RWPE2 (cell line): ENCODE measurements at regions not wholly inside any gene's neighbourhood (a gene's known extent, or its start where the extent isn't known, plus 50 kb on each side); places are given as distances from the start of the nearest gene placed in this dataset.

Experiments
- ATAC-seq: fragments of 200-7000 bp; cut with Tn5 transposase; 3 replicates; pipeline ENCODE4 v1.9.1; 2021; ENCODE audit warnings: low read depth
- DNase-seq: peaks from one replicate; pipeline ENCODE4 v3.0.0-alpha.2; 2020; ENCODE audit warnings: low spot score
- H3K27ac ChIP-seq: fragments of 450-650 bp; 2 replicates; pipeline ENCODE4 v1.5.1; 2017; ENCODE audit warnings: mild to moderate bottlenecking; ENCODE audit not compliant: poor library complexity, severe bottlenecking
- H3K27me3 ChIP-seq: fragments of 250-450 bp; sonication (Bioruptor Pico); 2 replicates; pipeline ENCODE4 v1.5.1; 2021; ENCODE audit warnings: mild to moderate bottlenecking, moderate library complexity; ENCODE audit not compliant: insufficient read depth, poor library complexity, severe bottlenecking
- H3K36me3 ChIP-seq: fragments of 250-450 bp; sonication (Bioruptor Pico); 2 replicates; pipeline ENCODE4 v1.5.1; 2020; ENCODE audit warnings: low read depth, mild to moderate bottlenecking, moderate library complexity
- H3K4me1 ChIP-seq: fragments of 250-450 bp; sonication (Bioruptor Pico); 2 replicates; pipeline ENCODE4 v1.5.1; 2021; ENCODE audit warnings: mild to moderate bottlenecking, moderate library complexity; ENCODE audit not compliant: insufficient read depth, poor library complexity, severe bottlenecking
- H3K4me3 ChIP-seq: fragments of 250-450 bp; sonication (Bioruptor Pico); 2 replicates; pipeline ENCODE4 v1.5.1; 2021; ENCODE audit warnings: mild to moderate bottlenecking, moderate library complexity; ENCODE audit not compliant: severe bottlenecking
- H3K9me3 ChIP-seq: fragments of 250-450 bp; sonication (Bioruptor Pico); 2 replicates; pipeline ENCODE4 v1.5.1; 2021; ENCODE audit warnings: mild to moderate bottlenecking, moderate library complexity; ENCODE audit not compliant: severe bottlenecking
- TF ChIP-seq, protein P1 (sequence below): fragments of 450-650 bp; IDR thresholded peaks from one replicate; pipeline ENCODE4 v1.5.1; 2017; ENCODE audit warnings: mild to moderate bottlenecking, moderate library complexity; ENCODE audit not compliant: poor library complexity, severe bottlenecking

DNA sequence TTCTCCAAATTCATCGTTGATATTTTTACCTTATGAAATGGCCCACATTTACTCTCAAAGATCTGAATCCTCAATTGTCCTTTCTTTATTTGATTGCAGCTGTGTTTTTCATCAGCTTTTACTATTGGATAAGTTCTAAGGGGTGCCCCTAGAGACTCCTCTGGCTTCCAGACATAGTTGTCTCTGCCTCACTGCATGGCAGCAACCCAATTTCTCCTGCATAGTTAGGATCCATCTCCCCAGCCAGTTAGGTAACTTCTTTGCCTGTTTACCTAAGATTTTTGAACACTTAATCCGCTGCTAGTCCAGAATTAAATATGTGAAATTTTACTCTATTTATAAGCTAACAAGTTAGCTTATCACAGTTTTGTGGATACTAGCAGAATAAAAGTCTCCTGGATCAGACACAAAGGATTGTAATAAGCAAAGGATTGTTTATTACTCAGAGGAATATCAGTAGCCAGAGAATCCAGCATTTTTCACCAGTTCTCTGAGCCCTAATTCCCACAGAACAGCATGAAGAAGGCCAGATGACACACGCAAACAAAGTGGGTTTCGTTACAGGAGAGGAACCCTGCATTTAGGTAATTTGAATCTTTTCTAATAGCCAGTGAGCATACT, 101.1 kb downstream of the BBS10 start:
- no peak for ATAC-seq
- no peaks in the 10 kb centered on the region for H3K36me3 ChIP-seq
- no peak overlapping the region for H3K4me3 ChIP-seq
- no peak for DNase-seq
- TF ChIP-seq, protein P1, sequence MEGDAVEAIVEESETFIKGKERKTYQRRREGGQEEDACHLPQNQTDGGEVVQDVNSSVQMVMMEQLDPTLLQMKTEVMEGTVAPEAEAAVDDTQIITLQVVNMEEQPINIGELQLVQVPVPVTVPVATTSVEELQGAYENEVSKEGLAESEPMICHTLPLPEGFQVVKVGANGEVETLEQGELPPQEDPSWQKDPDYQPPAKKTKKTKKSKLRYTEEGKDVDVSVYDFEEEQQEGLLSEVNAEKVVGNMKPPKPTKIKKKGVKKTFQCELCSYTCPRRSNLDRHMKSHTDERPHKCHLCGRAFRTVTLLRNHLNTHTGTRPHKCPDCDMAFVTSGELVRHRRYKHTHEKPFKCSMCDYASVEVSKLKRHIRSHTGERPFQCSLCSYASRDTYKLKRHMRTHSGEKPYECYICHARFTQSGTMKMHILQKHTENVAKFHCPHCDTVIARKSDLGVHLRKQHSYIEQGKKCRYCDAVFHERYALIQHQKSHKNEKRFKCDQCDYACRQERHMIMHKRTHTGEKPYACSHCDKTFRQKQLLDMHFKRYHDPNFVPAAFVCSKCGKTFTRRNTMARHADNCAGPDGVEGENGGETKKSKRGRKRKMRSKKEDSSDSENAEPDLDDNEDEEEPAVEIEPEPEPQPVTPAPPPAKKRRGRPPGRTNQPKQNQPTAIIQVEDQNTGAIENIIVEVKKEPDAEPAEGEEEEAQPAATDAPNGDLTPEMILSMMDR = no peak
- H3K4me1 ChIP-seq = no peaks in the 10 kb centered on the region
- H3K9me3 ChIP-seq = no peaks in the 10 kb centered on the region
- no peaks in the 10 kb centered on the region for H3K27me3 ChIP-seq
- no peak overlapping the region for H3K27ac ChIP-seq

DNA sequence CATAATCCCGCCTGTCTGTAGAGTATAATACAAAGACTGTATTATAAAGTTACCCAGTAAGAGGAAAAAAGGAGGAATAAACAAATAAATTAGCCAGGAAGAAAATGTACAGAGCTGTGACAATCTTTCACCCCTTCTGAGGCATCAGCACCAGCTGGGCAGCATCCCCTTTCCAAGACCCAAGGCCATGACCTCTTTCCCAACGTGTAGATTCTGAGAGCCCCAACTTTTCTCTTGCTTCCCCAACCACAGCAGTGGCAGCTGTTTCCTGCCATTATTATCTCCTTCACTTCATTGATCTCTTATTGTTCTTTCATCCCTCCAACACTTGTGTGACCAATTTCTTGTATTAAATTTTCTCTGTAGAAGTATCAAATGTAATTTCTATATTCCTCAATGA, 101.6 kb downstream of the BBS10 start:
- DNase-seq (no peak), ATAC-seq (no peak)
- Histone ChIP-seq H3K36me3 (no peaks in the 10 kb centered on the region), H3K4me1 (no peaks in the 10 kb centered on the region), H3K27ac (no peak overlapping the region), H3K27me3 (no peaks in the 10 kb centered on the region), H3K9me3 (no peaks in the 10 kb centered on the region), H3K4me3 (no peak overlapping the region)
- TF ChIP-seq, protein P1 = no peak

DNA sequence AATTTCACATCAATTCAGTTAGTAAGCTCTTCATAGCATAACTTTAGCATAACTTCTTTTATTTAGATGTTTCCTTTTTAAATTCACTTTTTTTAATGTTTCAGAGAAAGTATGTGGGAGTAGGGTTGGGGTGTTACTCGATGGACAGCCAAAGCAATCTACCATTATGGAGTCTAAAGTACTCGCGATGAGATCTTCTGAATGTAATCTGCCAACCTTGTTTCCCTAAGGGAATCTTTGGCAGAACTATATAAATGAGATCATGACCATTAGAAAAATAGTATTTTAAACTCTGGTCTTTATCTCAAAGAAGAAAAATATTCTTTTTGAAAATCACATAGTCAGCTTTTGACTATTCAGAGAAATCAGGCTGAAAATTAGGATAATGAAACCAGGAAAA, 103.9 kb downstream of the BBS10 start:
- DNase-seq = no peak
- Histone ChIP-seq H3K27ac (no peak overlapping the region), H3K4me3 (no peak overlapping the region), H3K4me1 (no peaks in the 10 kb centered on the region), H3K9me3 (no peaks in the 10 kb centered on the region), H3K36me3 (no peaks in the 10 kb centered on the region), H3K27me3 (no peaks in the 10 kb centered on the region)
- no peak for ATAC-seq
- TF ChIP-seq, protein P1 = no peak

GRCh38 chr12:76242813-76243550, 105.2 kb downstream of the BBS10 start:
- Histone ChIP-seq H3K27me3 (no peaks in the 10 kb centered on the region), H3K36me3 (no peaks in the 10 kb centered on the region), H3K4me3 (no peak overlapping the region), H3K9me3 (no peaks in the 10 kb centered on the region), H3K4me1 (peaks cover 9% of the 10 kb centered on the region), H3K27ac (no peak overlapping the region)
- DNase-seq = no peak
- TF ChIP-seq, protein P1 = no peak
- ATAC-seq = no peak

DNA sequence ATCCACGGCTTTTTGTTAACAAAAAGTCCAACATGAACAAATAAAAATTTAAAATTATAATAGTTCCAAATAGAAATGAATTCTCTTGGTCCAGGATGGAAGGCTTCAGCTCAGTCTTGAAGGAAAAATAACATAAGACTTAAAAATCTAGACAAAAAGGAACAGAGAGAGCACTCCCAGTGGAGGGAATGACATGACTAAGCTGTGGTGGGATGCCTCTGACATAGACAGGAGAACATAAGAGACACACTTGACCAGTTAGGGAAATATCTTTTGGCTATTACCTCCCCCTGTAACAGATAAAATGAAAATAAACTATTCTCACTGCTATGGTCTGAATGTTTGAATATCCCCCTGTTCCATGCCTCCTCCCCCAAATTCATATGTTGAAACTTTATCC, 106.8 kb downstream of the BBS10 start:
- no peaks in the 10 kb centered on the region for H3K27me3 ChIP-seq
- peaks cover 23% of the 10 kb centered on the region for H3K4me1 ChIP-seq
- no peaks in the 10 kb centered on the region for H3K9me3 ChIP-seq
- no peak overlapping the region for H3K27ac ChIP-seq
- TF ChIP-seq, protein P1 = no peak
- no peak for ATAC-seq
- DNase-seq = no peak
- no peak overlapping the region for H3K4me3 ChIP-seq
- no peaks in the 10 kb centered on the region for H3K36me3 ChIP-seq
